HUES64 (cell line): ENCODE measurements at regions not wholly inside any gene's neighbourhood (a gene's known extent, or its start where the extent isn't known, plus 50 kb on each side); places are given as distances from the start of the nearest gene placed in this dataset.
"Not testable (repeated sequence)": the region's sequence is repeated elsewhere in the genome, so short reads cannot be mapped to it uniquely, and the experiment has no call there.

Source experiments
- H3K27ac ChIP-seq: 2 replicates; pipeline ENCODE4 v1.7.0; 2013; ENCODE audit warnings: low read depth, low read length, inconsistent platforms
- H3K27me3 ChIP-seq: 2 replicates; pipeline ENCODE4 v1.6.1; 2013; ENCODE audit warnings: mild to moderate bottlenecking, low read length; ENCODE audit not compliant: insufficient read depth
- H3K36me3 ChIP-seq: 2 replicates; pipeline ENCODE4 v1.6.1; 2013; ENCODE audit warnings: mild to moderate bottlenecking, low read length; ENCODE audit not compliant: insufficient read depth
- H3K4me1 ChIP-seq: 2 replicates; pipeline ENCODE4 v1.6.1; 2013; ENCODE audit warnings: mild to moderate bottlenecking, low read length, moderate library complexity; ENCODE audit not compliant: insufficient read depth
- H3K4me3 ChIP-seq: 2 replicates; pipeline ENCODE4 v1.5.1; 2013; ENCODE audit warnings: mild to moderate bottlenecking, low read length, moderate library complexity
- H3K9ac ChIP-seq: 2 replicates; pipeline ENCODE4 v1.6.1; 2013; ENCODE audit warnings: mild to moderate bottlenecking, low read depth, low read length
- H3K9me3 ChIP-seq: 2 replicates; pipeline ENCODE4 v1.6.1; 2013; ENCODE audit warnings: low read depth, low read length; ENCODE audit not compliant: insufficient read depth
- WGBS: fragments of 150-250, 120-280 bp; methylation state at CpG from one replicate; pipeline ENCODE4 v1.1.7; 2013; ENCODE audit warnings: missing lambda C conversion rate; 5-methylcytosine and 5-hydroxymethylcytosine counted together

- H3K9ac ChIP-seq, H3K9me3 ChIP-seq, H3K27me3 ChIP-seq, H3K27ac ChIP-seq, H3K36me3 ChIP-seq, H3K4me3 ChIP-seq, H3K4me1 ChIP-seq: not testable (repeated sequence)
- WGBS = 97% methylated on average over 2 of the region's 2 CpGs
These were observed 132.0 kb downstream of the LEPR start for GRCh38 chr1:65552484-65552883.

DNA sequence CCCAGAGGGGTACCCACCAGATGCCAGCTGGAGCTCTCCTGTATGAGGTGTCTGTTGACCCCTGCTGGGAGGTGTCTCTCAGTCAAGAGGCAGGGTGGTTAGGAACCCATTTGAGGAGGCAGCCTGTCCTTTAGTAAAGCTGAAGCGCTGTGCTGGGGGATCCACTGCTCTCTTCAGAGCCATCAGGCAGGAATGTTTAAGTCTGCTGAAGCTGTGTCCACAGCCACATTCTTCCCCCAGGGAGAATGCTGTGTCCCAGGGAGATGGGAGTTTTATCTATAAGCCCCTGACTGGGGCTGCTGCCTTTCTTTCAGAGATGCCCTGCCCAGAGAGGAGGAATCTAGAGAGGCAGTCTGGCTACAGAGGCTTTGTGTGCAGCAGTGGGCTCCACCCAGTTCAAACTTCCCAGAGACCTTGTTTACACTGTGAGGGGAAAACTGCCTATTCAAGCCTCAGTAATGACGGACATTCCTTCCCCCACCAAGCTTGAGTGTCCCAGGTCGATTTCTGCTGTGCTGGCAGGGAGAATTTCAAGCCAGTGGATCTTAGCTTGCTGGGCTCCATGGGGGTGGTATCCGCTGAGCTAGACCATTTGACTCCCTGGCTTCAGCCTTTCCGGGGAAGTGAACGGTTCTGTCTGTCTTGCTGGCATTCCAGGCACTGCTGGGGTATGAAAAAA, 133.8 kb downstream of the LEPR start:
- 60% methylated on average over 6 of the region's 6 CpGs for WGBS
- H3K27me3 ChIP-seq, H3K4me3 ChIP-seq, H3K9me3 ChIP-seq, H3K4me1 ChIP-seq, H3K36me3 ChIP-seq, H3K9ac ChIP-seq: not testable (repeated sequence)
- peak overlapping the region; percentile 57 for H3K27ac ChIP-seq

GRCh38 chr1:65554829-65555228, 134.4 kb downstream of the LEPR start:
- Histone ChIP-seq H3K9ac (no peak overlapping the region), H3K36me3 (no peaks in the 10 kb centered on the region), H3K27ac (peak overlapping the region; percentile 21; the same call in 1 of the 2 replicates), H3K9me3 (no peaks in the 10 kb centered on the region), H3K4me3 (no peak overlapping the region), H3K4me1 (no peaks in the 10 kb centered on the region; the same call in 1 of the 2 replicates), H3K27me3 (no peaks in the 10 kb centered on the region)
- 88% methylated on average over 8 of the region's 8 CpGs for WGBS

- no peaks in the 10 kb centered on the region for H3K36me3 ChIP-seq
- no peak overlapping the region for H3K4me3 ChIP-seq
- H3K9ac ChIP-seq = no peak overlapping the region
- no peaks in the 10 kb centered on the region; the same call in 1 of the 2 replicates for H3K4me1 ChIP-seq
- no peak overlapping the region for H3K27ac ChIP-seq
- no peaks in the 10 kb centered on the region for H3K27me3 ChIP-seq
- no peaks in the 10 kb centered on the region for H3K9me3 ChIP-seq
These were observed 137.7 kb downstream of the LEPR start for GRCh38 chr1:65558215-65558614.

- H3K27ac ChIP-seq = no peak overlapping the region
- 0 out of 2 replicates have a peak, but pooled peaks cover 4% of the 10 kb centered on the region for H3K4me1 ChIP-seq
- no peaks in the 10 kb centered on the region for H3K9me3 ChIP-seq
- H3K4me3 ChIP-seq = peak overlapping the region; percentile 47
- no peaks in the 10 kb centered on the region for H3K27me3 ChIP-seq
- WGBS = 41% methylated on average over 7 of the region's 7 CpGs
- H3K36me3 ChIP-seq = no peaks in the 10 kb centered on the region
- peak overlapping the region; percentile 67; the same call in 1 of the 2 replicates for H3K9ac ChIP-seq
These were observed 144.0 kb downstream of the LEPR start for GRCh38 chr1:65564493-65564892.

DNA sequence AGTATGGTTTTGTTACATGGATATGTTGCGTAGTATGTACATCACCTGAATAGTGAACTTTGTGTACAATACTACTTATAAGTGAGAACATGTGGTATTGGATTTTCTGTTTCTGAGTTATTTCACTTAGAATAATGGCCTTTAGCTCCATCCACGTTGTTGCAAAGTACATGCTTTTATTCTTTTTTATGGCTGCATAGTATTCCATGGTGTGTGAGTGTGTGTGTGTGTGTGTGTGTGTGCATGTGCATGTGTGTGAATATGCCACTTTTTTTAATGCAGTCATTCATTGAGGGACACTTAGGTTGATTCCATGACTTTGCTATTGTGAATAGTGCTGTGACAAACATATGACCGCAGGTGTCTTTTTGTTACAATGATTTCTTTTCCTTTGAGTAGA, 147.8 kb downstream of the LEPR start:
- H3K4me1 ChIP-seq = 0 out of 2 replicates have a peak, but pooled peaks cover 4% of the 10 kb centered on the region
- WGBS = 94% methylated on average over 3 of the region's 3 CpGs
- no peaks in the 10 kb centered on the region for H3K36me3 ChIP-seq
- no peaks in the 10 kb centered on the region for H3K9me3 ChIP-seq
- no peaks in the 10 kb centered on the region for H3K27me3 ChIP-seq
- H3K9ac ChIP-seq = no peak overlapping the region
- H3K27ac ChIP-seq = no peak overlapping the region
- no peak overlapping the region for H3K4me3 ChIP-seq

- Histone ChIP-seq H3K36me3 (no peaks in the 10 kb centered on the region), H3K9me3 (no peaks in the 10 kb centered on the region), H3K4me3 (no peak overlapping the region), H3K27me3 (no peaks in the 10 kb centered on the region), H3K27ac (no peak overlapping the region), H3K4me1 (no peaks in the 10 kb centered on the region), H3K9ac (no peak overlapping the region)
- WGBS = 84% methylated on average over 10 of the region's 10 CpGs
These were observed 152.4 kb downstream of the LEPR start for GRCh38 chr1:65572701-65573421.

- no peaks in the 10 kb centered on the region for H3K27me3 ChIP-seq
- H3K4me1 ChIP-seq = peaks cover 8% of the 10 kb centered on the region; the same call in 1 of the 2 replicates
- 95% methylated on average over 4 of the region's 4 CpGs for WGBS
- no peaks in the 10 kb centered on the region for H3K9me3 ChIP-seq
- no peak overlapping the region for H3K9ac ChIP-seq
- no peak overlapping the region for H3K27ac ChIP-seq
- no peaks in the 10 kb centered on the region for H3K36me3 ChIP-seq
- H3K4me3 ChIP-seq = no peak overlapping the region
These were observed 156.8 kb downstream of the LEPR start for GRCh38 chr1:65577278-65577677.

DNA sequence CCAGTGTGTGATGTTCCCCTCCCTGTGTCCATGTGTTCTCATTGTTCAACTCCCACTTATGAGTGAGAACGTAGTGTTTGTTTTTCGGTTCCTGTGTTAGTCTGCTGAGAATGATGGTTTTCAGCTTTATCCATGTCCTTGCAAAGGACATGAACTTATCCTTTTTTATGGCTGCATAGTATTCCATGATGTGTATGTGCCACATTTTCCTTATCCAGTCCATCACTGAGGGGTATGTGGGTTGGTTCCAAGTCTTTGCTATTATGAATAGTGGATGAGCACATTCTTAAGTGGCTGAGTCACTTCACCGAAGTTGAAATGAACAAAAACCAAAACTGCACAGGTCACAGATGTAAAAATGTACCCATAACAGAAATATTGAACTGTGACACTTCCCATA, 157.5 kb downstream of the LEPR start:
- not testable (repeated sequence) for H3K4me3 ChIP-seq, H3K4me1 ChIP-seq, H3K9me3 ChIP-seq, H3K27me3 ChIP-seq, H3K36me3 ChIP-seq, H3K9ac ChIP-seq, H3K27ac ChIP-seq
- WGBS = 96% methylated on average over 1 of the region's 3 CpGs

- 93% methylated on average over 2 of the region's 2 CpGs for WGBS
- no peaks in the 10 kb centered on the region for H3K36me3 ChIP-seq
- H3K27ac ChIP-seq = no peak overlapping the region
- H3K9me3 ChIP-seq = no peaks in the 10 kb centered on the region
- no peaks in the 10 kb centered on the region for H3K27me3 ChIP-seq
- H3K4me3 ChIP-seq = no peak overlapping the region
- no peak overlapping the region for H3K9ac ChIP-seq
- peaks cover 8% of the 10 kb centered on the region; the same call in 1 of the 2 replicates for H3K4me1 ChIP-seq
These were observed 160.7 kb downstream of the LEPR start for GRCh38 chr1:65581119-65581518.

- Histone ChIP-seq H3K27ac (no peak overlapping the region), H3K36me3 (no peaks in the 10 kb centered on the region), H3K4me1 (peaks cover 8% of the 10 kb centered on the region; the same call in 1 of the 2 replicates), H3K27me3 (no peaks in the 10 kb centered on the region), H3K4me3 (no peak overlapping the region), H3K9ac (no peak overlapping the region), H3K9me3 (no peaks in the 10 kb centered on the region)
- WGBS = 90% methylated on average over 2 of the region's 2 CpGs
These were observed 163.9 kb downstream of the LEPR start for GRCh38 chr1:65584399-65584798.
